Left forelimb (tissue), 1 donor: ENCODE measurements at regions not wholly inside any gene's neighbourhood (a gene's known extent, or its start where the extent isn't known, plus 50 kb on each side); places are given as distances from the start of the nearest gene placed in this dataset.

Experiments
- DNase-seq: peaks from one replicate; pipeline ENCODE4 v3.0.0-alpha.2; 2018; ENCODE audit warnings: low spot score

DNA sequence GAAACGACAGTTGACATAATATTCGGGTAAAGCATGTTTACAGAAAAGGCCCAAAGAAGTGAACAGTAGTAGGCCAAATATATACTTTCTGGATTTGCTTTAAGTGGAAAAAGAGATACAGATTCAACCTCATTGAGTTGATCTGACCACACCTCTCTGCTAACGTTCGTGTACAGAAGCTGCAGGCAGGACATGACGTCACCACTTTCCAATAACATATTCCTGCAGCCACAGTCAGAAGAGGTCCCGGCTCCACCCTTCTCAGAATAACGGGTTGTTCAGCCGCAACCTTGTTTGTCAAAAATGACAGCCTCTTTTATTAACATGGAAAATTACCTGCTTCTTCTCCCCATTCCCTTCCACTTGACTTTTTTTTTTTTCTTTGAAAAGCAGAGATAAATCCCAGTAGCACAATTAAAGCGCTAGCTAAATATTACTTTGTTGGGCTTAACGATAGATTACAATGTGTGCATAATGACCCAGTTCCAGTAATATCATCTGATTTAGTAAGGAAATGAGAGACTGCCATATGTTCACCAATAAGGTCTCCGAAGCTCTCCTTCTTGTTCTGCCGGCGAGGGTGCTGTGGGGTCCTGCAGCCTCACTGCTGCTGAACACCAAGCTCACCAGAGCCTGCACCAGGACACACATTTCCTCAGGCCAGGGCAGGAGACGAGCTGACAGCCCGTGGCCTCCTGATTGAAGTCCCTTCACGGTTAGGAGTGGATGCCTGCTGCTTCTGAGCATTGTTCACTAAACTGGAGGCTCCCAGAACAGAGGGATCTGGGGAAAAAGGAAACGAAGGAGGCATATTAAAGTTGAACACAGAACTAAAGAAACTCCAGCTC is 451.0 kb upstream of the SALL3 start:
- DNase-seq, result no peak

DNA sequence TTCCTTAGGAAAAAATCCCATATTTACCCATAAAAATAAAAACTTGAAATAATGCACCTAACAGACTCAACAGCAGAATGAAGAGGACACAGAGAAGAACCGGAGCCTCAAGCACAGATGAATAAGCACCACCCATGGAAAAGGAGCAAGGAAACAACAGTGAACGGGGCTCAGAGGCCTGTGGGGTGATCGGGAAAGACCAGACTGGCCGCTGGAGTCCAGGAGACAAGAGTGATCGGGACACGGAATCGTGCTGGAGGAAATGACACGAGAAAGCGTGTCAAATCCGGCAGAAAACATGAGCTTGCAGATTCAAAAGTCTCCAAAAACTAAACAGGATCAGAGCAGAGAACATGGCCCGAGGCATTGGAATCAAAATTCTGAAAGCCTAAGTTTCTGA is 448.0 kb upstream of the SALL3 start:
- no peak for DNase-seq

DNA sequence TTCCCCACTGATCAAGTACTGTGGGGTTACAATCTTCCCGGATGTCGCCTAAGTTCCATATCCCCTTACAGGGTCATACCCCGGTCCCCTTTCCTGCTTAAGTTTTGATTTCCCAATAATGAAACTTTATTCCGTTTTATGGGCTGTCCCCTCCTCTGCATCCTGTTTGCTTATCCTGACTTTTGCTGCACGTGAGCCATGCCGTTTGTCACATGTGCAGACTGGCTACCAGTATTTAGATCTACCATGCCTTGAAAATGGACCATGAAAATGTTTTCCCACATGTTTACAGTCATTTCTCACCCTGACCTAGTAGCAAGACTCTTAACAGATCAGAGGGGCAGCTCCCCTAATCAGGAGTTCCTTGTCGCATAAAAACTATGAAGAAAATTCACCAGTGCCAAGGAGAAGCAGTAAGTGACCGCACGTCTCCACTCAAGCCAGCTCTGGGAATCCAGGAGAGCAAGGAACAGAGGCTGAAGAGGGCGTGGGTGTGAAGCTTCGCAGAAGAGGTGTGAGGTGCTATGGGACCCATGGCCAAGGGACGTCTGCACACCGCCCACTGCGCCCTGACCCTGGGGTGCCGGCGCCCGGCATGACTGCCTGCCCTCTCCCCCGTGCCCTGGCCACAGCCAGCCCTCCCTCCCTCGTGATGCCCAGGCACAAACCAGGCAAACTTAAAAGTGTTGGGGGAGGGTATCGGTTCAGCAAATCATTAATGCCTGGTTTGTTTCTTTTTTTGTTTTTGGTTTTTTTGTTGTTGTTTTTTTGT is 440.8 kb upstream of the SALL3 start:
- DNase-seq, result no peak

DNA sequence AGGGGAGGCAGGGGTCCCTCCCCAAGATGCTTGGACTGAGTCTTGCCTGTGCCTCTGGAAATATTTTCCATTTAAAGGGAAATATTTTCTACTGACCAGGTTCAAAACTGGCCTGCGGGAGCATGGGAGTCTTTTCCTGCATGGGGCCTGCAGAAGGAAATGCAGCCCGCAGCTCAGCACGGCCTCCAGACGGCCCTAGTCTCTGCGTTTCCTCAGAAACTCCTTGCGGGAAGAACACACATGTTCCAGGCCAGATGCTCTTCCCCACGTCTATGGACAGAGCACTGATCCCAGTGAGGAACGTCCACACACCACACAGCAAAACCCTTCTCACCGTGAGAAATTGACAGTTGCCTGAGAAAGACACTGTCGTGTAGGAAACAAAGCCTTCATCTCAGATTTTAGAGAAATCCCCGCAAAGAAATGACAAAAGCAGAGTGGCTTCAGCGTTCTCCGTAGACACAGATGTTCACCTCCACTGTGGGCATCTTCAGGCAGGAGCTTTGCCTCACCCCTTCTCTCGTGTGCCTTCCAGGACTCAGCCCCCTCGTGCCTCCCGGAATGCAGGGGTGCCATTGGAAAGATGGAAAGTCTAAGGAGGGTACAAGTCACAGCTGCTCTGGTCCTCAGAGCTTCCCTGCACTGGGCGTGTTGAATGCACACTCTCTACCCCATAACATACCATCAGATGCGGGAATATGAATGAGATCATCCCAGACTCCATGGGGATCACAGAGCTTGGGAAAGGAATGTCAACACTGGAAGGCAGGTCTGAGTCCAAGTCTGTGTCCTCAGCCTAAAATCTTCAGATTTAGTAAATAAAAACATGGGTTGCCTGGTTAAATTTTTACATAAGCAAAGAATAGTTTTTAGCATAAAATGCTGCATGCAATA is 438.7 kb upstream of the SALL3 start:
- DNase-seq, result no peak

DNA sequence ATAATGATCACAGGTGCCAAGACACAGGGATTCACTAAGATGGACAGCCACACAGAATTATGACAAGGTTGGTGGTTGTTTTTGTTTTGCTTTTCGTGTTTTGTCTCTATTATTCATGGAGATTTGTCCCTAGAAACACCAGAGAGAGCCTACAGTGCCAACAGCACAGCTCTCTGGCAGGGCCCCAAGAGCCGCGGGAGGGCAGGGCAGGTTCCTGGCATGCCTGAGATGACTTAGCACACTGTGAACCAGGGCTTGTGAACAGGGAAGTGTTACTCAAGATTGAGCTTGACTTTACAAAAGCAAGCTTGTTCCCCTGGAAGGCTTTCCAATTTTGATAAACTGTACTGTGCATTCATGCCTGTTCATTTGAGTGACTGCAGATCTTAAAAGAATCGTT is 437.4 kb upstream of the SALL3 start:
- no peak for DNase-seq

DNA sequence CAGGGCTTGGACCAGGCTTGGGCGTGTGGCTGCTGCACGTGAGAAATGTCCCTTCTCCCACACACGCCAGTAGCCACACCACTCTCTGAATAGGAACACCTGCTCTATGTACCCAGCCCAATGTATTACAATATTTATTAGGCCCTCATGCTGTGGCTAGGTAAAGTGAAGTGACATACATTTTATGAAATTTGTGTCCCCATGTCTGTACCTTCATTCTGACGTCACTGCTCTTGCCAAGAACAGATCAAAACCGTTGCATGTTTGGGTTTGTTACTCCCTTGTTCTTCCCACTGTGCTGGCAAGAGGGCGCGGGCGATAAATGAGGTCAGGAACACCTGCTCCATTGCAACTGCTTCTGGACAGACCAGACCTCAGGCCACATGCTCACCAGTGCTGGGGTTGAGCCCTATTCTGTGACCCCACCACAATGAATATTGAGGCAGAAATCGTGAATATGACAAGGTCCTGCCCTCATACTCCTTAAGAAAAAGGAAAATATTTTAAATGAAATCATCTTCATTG is 436.4 kb upstream of the SALL3 start:
- no peak for DNase-seq

DNA sequence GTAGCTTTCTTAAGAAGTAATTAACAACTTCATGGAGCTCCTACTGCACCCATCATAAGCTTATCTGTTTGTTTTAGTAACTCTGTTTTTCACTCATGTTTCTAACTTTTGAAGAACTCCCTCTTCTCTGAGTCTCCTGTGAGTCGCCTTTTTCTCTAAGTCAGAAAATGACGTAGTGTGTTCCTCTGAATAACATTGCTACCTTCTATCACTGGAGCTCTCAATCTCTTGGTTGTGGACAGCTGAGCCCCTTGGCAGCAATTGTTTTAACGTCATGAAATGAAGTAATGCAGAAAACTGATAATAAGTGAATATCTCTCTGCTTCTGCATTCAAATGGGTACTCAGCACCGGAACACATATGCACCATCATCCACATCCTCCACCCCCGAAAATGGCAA is 433.3 kb upstream of the SALL3 start:
- DNase-seq, result no peak

DNA sequence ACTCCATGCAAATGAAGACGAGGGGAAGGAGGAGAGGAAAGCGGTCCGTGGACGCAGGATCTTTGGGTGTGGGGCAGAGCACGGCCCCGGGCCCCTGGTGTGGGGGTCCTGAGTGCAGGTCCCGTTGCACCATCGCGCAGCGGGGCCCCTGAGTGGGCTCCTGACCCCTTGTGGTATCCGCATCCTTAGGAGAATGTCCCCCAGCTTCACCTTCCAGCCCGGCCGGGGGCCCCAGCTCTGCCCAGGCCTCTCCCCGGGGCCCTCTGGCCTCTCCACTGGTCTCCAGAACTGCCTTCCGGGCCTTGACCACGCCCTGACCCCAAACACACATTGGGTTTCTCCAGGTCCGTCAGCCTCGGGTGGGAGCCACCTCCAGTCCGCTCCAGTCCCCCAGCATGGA is 431.8 kb upstream of the SALL3 start:
- no peak for DNase-seq

DNA sequence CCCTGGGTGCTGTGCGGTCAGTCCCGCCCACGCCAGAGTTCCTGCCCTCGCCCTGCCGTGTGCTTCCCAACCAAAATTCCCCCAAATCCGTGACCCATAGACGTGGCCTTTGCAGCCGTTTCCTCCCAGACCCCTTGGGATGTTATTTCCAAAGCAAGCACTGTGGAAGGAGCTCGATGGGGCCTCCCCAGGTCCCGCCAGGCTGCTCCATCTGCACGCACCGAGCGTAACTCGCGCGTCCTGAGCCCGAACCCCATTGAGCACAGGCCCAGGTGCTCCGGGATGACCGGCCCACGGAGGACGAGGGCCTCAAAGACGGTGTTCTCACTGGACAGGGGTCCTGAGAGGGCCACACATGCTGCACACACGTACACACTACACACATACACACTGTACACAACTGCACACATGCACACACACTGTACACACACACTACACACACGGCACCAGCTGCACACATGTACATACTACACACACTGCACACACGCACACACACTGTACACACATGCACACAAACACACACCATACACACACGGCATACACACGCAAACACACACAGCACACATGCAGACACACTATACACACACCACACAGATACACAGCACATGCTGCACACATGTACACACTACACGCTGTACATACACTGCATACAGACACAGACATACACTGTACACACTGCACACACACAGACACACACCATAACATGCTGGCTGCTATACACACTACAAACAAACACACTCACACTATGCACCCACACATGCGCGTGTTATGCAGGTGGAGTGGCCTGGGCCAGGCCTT is 431.2 kb upstream of the SALL3 start:
- DNase-seq, result no peak

DNA sequence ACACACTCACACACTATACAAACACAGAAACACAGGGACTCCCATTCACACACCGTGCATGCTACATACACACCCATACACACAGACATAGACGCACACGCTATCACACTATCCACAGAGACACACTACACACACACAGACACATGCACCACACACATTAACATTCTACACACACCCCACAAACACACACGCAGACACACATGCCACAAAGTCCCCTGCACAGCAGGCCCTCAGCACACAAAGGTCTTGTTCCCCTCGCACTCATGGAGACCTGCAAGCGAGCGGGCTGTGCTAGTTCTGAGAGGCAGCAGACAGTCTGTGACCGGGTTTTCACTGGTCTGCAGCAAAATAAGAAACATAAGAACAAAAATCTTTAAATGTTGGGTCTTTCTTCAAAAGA is 429.6 kb upstream of the SALL3 start:
- DNase-seq, result no peak

DNA sequence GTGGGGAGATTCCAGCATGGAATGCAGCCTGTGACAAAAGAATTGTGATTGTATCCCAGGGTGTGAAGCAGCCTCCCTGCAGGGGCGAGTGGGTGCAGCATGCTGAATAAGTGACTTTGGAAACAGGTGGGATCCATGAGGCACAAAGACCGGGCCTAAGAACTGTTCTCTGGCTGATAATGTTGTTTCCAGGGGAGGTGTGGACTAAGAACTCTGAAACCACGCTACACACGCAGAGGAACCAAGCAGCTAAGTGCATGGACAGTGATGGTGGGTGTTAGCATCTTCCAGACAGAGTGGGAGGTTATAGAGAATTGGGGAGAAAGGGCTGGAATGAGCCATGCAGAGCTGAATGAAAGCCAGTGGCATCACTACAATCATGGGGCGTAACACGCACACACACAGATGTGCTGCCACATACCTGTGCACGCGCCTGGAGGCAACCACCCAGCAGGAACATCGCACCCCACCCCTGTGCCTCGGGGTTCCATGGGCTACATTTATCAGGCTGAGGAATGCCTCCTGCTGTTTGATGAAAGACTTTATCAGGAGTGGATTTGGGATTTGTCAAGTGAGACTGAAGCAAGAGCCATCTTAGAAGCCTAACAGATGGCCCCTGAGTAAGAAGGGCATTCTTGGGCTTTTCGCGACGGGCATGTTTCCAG is 424.5 kb upstream of the SALL3 start:
- DNase-seq, result no peak

DNA sequence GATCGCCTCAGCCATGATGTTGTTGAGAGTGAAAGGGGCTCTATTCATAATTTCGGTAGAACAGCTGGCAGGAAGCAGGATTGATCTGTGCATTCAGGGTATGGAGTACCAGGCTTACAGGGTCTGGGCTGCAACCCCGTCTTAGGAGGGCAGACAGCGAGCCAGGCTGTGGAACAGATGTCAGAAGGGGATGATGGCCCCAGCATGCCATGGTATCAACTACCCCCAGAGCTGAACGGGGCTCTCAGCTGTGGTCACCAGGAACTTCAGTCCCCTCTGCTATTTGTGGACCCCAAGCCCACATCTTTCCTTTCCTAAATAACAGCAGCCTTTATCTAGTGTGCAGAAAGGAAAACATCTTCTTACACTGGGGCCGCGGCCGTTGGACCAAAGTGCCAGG is 422.2 kb upstream of the SALL3 start:
- DNase-seq, result no peak

DNA sequence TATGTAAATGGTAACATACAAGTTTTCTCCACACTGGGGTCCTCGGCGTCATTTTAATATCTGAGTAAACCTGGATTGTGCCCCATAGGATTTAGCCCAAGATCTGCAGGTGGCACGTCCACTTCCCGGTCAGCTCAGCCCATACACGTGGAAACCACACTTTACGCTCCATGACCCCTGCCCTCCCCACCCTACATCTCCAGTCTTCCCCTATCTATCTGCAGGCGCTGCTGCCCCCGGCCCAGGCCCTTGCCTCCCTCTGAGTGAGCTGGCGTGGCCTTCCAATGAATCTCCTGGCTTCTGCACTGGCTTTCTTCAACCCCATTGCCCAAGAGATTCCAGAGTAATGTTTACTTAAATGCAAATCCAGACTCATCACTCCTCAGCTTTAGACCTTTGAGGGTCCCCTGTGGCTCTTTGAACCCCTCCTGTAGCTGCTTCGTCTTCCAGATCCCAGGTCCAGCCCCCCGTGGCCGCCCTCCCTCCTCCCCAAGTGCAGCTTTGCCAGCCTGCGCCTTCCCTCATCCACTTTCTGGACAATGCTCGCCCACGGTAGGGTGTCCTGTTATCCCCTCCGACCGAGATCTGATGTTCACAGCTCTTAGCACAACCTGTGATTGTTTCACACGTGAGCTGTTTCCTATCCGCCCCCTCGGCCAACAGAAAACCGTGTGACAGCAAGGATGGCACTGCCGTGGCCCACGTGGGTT is 421.4 kb upstream of the SALL3 start:
- DNase-seq, result no peak

DNA sequence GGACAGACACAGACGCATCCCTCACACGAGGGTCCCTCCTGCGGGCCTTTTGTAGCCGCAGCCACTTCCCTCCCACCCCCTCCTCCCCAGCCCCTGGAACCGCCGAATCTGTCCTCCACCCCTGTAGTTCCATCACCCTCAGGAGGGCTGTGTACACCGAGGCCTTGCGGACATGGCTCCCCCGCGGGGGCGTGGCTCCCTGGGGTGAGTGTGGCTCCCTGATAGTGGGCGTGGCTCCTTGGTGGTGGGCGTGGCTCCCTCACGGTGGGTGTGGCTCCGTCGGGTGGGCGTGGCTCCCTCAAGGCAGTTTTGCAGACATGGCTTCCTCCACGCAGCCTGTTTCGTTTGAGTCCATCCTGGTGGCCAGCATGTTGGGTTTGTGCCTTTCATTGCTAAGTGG is 420.7 kb upstream of the SALL3 start:
- DNase-seq, result no peak

DNA sequence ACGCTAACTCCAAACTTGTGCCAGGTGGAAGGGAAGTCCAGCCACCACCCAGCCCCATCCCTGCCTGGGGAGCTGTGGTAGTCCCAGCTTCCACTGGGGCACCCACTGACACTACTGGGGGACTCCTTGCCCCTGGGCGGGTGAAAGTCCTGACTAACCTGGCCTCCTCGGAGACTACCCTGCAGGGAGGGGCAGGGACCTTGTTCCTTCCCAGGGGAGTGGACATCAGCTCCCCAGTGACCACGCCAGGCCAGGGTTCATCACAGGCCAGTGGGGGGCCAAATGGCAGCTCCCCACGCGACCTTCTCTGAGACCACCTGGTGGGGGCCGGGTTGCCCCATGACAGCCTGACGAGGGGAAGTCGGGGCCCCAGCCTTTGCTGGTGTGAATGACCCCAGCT is 420.0 kb upstream of the SALL3 start:
- no peak for DNase-seq

DNA sequence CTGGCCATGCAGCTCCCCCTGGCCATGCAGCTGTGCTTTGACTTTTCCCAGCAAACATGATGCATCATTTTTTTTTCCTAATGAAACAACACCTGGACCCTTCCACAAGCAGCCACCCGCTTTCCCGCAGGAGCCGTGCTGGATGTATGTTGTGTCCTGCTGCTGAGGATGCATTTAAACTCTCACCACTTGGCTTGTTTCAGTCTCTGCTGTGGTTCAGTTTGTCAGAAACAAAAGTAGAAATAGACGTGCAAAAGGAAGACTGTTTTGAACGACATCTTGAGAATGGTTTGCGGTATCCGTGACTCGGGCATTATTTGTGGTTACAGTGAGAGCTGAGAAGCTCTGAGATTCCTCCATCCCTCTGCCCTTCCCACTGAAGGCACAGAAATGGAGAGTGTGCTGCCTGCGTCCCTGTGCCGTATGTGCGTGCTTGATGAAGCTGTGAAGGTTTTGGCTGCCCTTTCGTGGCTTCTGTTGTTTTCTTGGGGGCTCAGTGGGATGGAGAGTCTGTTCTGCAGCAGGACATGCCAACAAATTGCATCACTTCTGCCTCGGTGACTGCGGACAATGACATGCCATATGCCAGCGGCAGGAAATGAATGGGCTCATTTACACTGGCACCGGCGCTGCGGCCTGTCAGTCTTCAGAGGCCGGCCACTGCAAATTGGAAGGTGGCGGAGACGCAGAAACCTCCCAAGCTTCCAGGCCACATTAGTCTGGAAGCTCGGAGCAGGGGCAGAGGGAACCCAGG is 417.7 kb upstream of the SALL3 start:
- DNase-seq, result no peak

DNA sequence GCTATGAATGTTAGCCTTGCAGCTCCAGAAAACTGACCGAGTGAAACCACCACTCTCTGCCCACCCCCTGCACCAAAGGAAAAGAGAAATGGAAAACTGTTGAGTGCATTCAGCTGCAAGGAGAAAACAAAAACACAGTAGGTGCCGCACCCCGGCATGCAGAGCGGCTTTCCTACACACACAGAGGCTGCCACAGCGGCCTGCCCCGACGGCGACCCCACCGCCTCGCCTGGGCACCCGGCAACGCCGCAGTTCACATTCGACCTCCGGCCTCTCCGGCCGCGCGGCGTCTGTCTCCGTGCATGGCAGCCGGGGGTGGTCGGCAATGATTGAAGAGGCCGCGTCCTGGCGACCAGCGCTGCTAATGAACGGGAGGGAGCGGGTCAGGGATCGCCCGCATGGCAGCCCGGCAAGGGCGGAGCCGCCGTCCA is 417.1 kb upstream of the SALL3 start:
- DNase-seq, result no peak

DNA sequence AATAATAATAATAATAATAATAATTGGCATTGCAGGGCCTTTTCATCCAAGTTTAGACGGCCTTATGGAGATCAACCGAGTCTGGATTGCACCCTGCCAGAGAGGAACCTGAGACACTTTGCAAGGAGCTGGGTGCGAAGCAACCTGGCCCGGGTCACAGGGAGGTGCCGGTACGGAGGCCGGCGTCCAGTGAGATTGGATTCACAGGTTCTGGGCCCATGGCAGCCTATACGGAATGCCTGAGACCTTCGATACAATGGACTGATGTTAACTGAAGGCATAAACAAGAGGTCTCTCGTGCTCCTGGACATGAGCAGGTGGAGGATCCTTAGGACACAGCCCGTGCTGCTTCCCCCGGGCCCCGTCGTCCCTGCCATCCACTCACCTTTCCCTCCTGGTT is 416.5 kb upstream of the SALL3 start:
- DNase-seq, result no peak

DNA sequence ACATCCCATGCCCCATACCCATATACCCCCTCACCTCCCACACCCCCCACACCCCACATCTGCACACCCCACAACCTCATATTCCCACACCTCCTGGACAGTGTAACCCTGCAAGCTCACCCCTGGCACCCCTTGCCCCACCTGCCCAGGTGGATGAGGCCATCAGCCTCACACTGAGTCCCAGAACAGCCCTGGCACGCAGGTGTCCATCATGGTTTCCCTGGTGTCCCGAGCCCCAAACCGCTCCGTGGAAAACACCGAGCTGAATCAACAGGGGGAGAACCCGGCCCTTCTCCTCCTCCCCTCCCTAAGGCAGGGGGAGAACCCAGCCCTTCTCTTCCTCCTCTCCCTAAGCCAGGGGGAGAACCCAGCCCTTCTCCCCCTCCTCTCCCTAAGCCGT is 415.6 kb upstream of the SALL3 start:
- DNase-seq, result no peak
